Fibroblast of villous mesenchyme (primary cell): ENCODE measurements at regions not wholly inside any gene's neighbourhood (a gene's known extent, or its start where the extent isn't known, plus 50 kb on each side); places are given as distances from the start of the nearest gene placed in this dataset.

Experiments
- DNase-seq: peaks from one replicate; pipeline ENCODE4 v3.0.0-alpha.2; 2010; ENCODE audit warnings: low read depth
- H3K4me3 ChIP-seq: 2 replicates; pipeline ENCODE4 v1.5.1; 2011; ENCODE audit warnings: low read depth, mild to moderate bottlenecking, low read length
- TF ChIP-seq, protein P1 (sequence below): IDR thresholded peaks from 2 replicates; pipeline ENCODE4 v1.5.1; 2012; ENCODE audit warnings: low read depth, mild to moderate bottlenecking, low read length; ENCODE audit not compliant: insufficient read depth

DNA sequence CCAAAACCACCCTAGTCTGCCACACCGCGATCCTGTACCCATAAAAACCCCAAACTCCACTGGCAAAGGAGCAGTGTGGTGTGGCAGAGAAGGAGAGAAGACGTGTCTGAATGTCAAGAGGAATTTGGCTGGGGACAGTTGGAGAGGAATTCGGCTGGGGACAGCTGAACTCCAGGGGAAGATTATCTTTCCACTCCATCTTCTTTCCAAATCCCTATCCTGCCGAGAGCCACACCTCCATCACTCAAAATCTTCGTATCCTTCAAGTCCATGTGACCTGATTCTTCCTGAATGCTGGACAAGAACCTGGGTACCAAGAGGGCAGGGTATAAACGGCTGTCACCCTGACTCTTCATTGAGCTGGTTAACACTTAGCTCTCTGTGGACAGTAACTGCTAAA lies 448.1 kb downstream of the ARHGEF28 start:
- TF ChIP-seq, protein P1, sequence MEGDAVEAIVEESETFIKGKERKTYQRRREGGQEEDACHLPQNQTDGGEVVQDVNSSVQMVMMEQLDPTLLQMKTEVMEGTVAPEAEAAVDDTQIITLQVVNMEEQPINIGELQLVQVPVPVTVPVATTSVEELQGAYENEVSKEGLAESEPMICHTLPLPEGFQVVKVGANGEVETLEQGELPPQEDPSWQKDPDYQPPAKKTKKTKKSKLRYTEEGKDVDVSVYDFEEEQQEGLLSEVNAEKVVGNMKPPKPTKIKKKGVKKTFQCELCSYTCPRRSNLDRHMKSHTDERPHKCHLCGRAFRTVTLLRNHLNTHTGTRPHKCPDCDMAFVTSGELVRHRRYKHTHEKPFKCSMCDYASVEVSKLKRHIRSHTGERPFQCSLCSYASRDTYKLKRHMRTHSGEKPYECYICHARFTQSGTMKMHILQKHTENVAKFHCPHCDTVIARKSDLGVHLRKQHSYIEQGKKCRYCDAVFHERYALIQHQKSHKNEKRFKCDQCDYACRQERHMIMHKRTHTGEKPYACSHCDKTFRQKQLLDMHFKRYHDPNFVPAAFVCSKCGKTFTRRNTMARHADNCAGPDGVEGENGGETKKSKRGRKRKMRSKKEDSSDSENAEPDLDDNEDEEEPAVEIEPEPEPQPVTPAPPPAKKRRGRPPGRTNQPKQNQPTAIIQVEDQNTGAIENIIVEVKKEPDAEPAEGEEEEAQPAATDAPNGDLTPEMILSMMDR: no peak
- DNase-seq: no peak
- no peak overlapping the region for H3K4me3 ChIP-seq

DNA sequence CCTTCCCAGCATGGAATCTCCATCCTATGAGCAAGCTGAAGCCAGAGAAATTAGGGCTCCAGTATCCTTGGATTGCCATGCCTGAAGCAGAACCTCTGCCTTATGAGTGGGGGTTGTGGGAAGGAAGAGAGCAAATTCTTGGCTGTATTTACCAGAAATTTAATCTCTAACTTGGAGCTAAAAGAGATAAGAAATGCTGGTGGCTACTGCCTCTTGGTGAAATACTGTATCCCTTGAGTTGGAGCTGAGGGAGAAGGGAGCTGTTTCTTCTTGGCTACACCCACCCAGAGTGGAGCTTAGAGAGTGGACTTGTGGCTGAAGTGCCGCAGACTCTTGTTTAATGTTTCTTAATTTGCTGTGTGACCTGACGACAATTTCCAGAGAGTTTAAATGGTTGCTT lies 447.3 kb downstream of the ARHGEF28 start:
- no peak overlapping the region for H3K4me3 ChIP-seq
- TF ChIP-seq, protein P1: no peak
- DNase-seq: peak; percentile 18

DNA sequence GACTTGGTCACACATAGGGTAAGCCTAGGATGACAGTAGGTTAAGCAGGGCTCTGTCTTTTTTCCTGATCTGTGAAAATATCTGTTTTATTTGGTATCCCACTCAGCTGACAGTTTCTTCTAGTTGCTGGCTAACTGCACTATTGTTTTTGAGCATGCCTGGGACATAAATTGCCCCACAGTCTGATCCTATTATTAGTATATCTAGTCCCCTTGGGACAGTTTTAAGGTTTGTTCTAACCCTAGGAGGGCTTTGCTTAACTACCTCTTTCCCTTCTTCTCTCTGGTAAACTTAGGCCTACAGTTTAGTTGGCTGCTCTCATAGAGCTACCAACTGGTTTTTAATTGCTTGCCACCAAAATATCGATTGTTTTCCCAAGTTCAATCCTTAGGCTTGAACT lies 446.6 kb downstream of the ARHGEF28 start:
- no peak overlapping the region for H3K4me3 ChIP-seq
- TF ChIP-seq, protein P1: no peak
- DNase-seq: no peak

DNA sequence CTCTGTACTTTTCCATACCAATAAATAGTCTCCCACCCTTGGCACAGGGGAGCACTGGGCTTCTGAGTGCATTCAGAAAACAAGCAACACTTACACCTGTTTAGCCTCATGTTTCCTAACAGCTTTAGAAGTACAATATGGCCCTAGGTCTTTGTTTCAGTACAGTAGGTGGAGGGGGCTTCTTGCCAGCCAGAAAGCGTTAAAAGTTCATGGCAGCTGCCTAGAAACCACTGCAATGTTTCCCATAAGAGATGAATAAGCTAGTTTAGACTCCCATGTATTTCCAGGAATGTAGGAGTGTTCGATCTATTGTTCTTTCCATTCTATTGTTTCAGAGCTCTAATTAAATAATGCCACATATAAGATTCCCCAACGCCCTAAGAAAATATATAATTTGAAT lies 444.8 kb downstream of the ARHGEF28 start:
- TF ChIP-seq, protein P1: no peak
- DNase-seq: no peak

DNA sequence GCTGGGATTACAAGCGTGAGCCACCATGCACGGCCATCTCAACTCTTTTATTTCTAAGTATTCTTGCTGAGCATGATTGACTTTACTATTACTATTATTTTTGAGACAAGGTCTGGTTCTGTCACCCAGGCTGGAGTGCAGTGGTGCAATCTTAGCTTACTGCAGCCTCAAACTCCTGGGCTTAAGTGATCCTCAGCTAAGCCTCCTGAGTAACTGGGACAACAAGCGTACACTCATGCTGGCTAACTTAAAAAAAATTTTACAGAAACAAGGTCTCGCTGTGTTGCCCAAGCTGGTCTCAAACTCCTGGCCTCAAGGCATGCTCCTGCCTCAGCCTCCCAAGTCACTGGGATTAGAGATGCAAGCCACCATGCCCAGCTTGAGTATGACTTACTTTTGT lies 443.7 kb downstream of the ARHGEF28 start:
- H3K4me3 ChIP-seq: no peak overlapping the region
- TF ChIP-seq, protein P1: no peak
- no peak for DNase-seq

More for the DNA sequence above, 444.8 kb downstream of the ARHGEF28 start:
- no peak overlapping the region for H3K4me3 ChIP-seq

DNA sequence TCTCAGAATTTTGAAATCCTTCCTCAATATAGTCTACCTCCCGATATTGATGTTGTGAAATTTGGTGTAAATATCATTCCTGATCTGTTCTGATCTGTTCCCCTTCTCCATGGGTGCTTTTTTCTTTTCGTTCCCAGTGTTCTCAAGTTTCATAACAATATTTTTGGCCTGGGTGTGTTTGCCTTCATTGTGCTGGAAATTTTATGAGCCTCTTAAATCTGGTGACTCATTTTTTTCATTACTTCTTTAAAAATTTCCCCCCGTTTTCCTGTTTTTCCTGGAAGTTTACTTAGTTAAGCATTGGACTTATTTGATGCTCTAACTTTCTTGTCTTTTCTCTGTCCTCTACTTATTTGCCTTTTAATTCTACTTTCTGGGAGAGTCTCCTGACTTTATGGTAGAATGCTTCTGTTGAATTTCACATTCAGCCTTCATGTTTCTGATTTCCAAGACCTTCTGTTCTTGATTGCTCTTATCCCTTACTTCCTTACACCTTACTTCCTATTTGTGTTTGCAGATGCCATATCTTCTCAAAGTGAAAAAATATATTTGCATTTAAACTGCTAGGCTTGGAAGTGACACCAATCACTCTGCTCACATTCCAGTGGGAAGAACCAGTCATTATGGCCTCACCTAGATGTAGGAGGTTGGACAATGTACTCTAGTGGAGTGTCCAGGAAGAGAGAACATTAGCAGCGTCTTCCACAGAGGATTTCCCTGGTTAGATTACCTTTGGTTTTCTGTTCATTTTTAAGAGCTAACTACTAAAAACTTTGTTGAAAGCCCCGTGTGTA lies 441.9 kb downstream of the ARHGEF28 start:
- TF ChIP-seq, protein P1: no peak
- peak; percentile 76 for DNase-seq
- no peak overlapping the region for H3K4me3 ChIP-seq

DNA sequence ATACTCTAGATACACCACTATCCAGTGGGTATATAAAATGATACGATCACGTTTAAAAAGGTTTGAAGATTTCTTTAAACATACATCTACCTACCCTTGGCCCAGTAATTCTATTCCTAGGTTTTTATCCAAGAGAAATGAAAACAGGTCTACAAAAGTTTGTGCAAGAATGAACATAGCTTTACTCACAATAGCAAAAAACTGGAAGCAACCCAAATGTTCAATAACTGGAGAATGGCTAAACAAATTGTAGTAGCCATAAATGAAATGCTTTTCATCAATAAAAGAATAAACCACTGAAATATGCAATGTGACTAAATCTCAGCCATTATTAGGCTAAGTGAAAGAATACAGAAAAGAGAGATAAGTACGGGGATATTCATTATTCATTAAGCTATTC lies 438.9 kb downstream of the ARHGEF28 start:
- DNase-seq: no peak
- TF ChIP-seq, protein P1: no peak
- no peak overlapping the region for H3K4me3 ChIP-seq
